Pancreas (tissue), 10 donors: ENCODE measurements at regions not wholly inside any gene's neighbourhood (a gene's known extent, or its start where the extent isn't known, plus 50 kb on each side); places are given as distances from the start of the nearest gene placed in this dataset.

Source experiments
- ATAC-seq, 4 donors: fragments of 200-7000 bp; cut with Tn5 transposase; one replicate each; pipeline versions ENCODE4 v1.8.0 to v1.9.1; 2020; ENCODE audit warnings: mild to moderate bottlenecking in 4 of 4, moderate library complexity in 4 of 4
- DNase-seq, 6 donors: peaks; one replicate each; pipeline ENCODE4 v3.0.0-alpha.2; 2020
- FAIRE-seq: peaks from 2 replicates; lab custom pipeline; 2012; peaks lifted over from hg19 to GRCh38; lab: Jason Lieb, UNC
- H3K27ac ChIP-seq, 4 donors: fragments of 200-600 bp; sonication (generic); 1 replicate in 3 of 4; 2 replicates in 1 of 4; pipeline versions ENCODE4 v1.5.0 to v1.8.0; 2020
- H3K27me3 ChIP-seq, 4 donors: fragments of 200-600 bp; one replicate each; pipeline ENCODE4 v1.8.0; 2021
- H3K36me3 ChIP-seq, 3 donors: fragments of 200-600 bp; sonication (generic) in 1 of 3; one replicate each; pipeline versions ENCODE4 v1.5.0 to v1.8.0; 2020 to 2021
- H3K4me1 ChIP-seq, 3 donors: fragments of 200-600 bp; one replicate each; pipeline ENCODE4 v1.8.0; 2021
- H3K4me3 ChIP-seq, 4 donors: fragments of 200-600 bp; sonication (generic) in 2 of 4; one replicate each; pipeline versions ENCODE4 v1.5.0 to v1.8.0; 2020 to 2021
- H3K9me3 ChIP-seq, 4 donors: fragments of 200-600 bp; one replicate each; pipeline ENCODE4 v1.8.0; 2021
- CTCF ChIP-seq, 4 donors: fragments of 200-600 bp; sonication (generic) in 3 of 4; IDR thresholded peaks; one replicate each; pipeline versions ENCODE4 v1.5.0 to v1.8.0; 2021; ENCODE audit warnings: antibody characterized with exemption in 4 of 4
- WGBS, 2 donors: extraction: QIAGEN DNeasy Blood & Tissue Kit; methylation state at CpG; one replicate each; pipeline ENCODE4 v1.1.7; 2013; 5-methylcytosine and 5-hydroxymethylcytosine counted together
- intact Hi-C, 3 donors: fragments of 100-400 bp; cut with DNase I; formaldehyde crosslinking; loops; one replicate each; pipeline versions ENCODE4 v1.11.1 to v1.14.2; 2022
- donor health status: healthy with polysubstance abuse.
- donor health status: DM: no; HTN: no; CAD: no; lungs with moderate emphysema.
- donor health status: DM: no; HTN: no; CAD: no.
- donor health status: control.
- donor health status: control.
- donor health status: Bipolar disorder and iron deficiency.
- donor health status: DM: yes; HTN: yes; CAD: no.
- donor health status: DM: no; HTN: no; CAD: no.
- donor health status: DM: no; HTN: no; CAD: no.
- donor health status: DM: yes; HTN: yes; CAD: no.

DNA sequence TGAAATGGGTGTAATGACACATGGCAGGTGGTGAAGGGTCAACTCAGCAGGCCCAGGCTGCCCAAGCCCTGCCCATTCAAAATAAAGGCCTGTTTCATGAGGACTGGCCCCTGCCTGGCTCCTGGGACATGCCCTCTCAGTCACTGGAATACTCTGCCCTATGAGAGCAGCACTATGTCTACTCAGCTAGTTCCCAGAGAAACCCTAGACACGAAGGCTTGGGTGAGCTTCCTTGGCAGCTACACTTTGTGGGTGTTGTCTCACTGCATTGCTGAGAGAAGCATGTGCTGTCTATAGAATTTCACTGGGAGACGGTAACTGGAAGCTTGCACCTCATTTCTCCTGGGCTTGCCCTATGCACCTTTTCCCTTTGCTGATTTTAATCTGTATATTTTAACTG, 752.8 kb downstream of the LIG4 start:
- Histone ChIP-seq H3K27me3 (no peaks in the 10 kb centered on the region), H3K36me3 (no peaks in the 10 kb centered on the region), H3K4me3 (no peak overlapping the region), H3K4me1 (no peaks in the 10 kb centered on the region), H3K9me3 (no peaks in the 10 kb centered on the region), H3K27ac (no peak overlapping the region)
- intact Hi-C loops: no loop called here
- no peak for TF ChIP-seq CTCF (IDR thresholded peaks at IDR 0.05)
- ATAC-seq (no peak), FAIRE-seq (no peak), DNase-seq (no peak)
- WGBS, 2 donors: 62 to 72% methylated on average over 2 of the region's 2 CpGs

DNA sequence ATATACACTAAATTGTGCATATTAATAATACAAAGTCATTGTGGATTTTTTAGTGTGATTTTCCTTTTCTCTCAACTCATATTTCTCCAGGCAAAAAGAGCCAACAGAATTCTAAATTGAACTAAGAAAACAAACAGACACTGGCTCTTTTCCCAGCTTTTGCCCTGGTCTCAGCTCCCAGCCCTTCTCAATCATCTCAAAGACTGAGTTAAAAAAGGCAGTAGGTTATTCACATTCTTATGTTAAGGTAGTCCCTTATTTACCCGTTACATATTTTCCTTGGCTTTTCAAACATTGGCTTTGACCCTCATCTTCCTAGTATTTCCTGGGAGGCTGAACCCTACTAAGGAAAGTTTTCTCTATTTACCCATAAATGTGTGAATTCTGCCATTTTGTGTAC, 753.6 kb downstream of the LIG4 start:
- ATAC-seq: no peak
- Histone ChIP-seq H3K4me3 (no peak overlapping the region), H3K27me3 (no peaks in the 10 kb centered on the region), H3K36me3 (no peaks in the 10 kb centered on the region), H3K27ac (no peak overlapping the region), H3K9me3 (no peaks in the 10 kb centered on the region), H3K4me1 (no peaks in the 10 kb centered on the region)
- DNase-seq: no peak
- FAIRE-seq: no peak
- WGBS, 2 donors: 16 to 27% methylated on average over 1 of the region's 1 CpG
- intact Hi-C loops: no loop called here
- TF ChIP-seq CTCF (IDR thresholded peaks at IDR 0.05): no peak

DNA sequence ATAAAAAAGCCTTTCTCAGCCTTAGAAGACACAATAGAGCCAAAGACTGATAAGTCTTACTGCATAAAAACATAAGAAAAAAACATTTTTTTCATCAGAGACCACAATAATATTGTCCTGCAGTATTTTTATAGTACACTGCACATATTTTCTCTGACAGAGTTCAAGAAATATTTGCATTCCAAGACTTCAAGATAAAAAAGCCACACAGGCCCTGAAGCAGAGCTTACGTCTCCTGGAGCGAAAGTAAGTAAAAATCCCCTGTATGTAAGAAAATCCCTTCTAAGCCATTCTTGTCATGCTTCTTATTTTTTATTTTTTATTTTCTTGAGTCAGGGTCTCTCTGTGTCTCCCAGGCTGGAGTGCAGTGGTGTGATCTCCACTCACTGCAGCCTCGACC, 755.9 kb downstream of the LIG4 start:
- no peaks in the 10 kb centered on the region for H3K36me3 ChIP-seq
- 74 to 84% methylated on average over 3 of the region's 3 CpGs for WGBS, 2 donors
- no peak overlapping the region for H3K27ac ChIP-seq
- no peak overlapping the region for H3K4me3 ChIP-seq
- H3K27me3 ChIP-seq: no peaks in the 10 kb centered on the region
- H3K9me3 ChIP-seq: no peaks in the 10 kb centered on the region
- DNase-seq (no peak), ATAC-seq (no peak), FAIRE-seq (no peak)
- TF ChIP-seq CTCF (IDR thresholded peaks at IDR 0.05): no peak
- no peaks in the 10 kb centered on the region for H3K4me1 ChIP-seq
- intact Hi-C loops: no loop called here

GRCh38 chr13:107458269-107458668, 757.1 kb downstream of the LIG4 start:
- Histone ChIP-seq H3K36me3 (no peaks in the 10 kb centered on the region), H3K4me1 (no peaks in the 10 kb centered on the region), H3K4me3 (no peak overlapping the region), H3K9me3 (no peaks in the 10 kb centered on the region), H3K27me3 (no peaks in the 10 kb centered on the region), H3K27ac (no peak overlapping the region)
- WGBS, 2 donors: 71 to 83% methylated on average over 10 of the region's 10 CpGs
- FAIRE-seq: no peak
- no peak for DNase-seq
- intact Hi-C loops: no loop called here
- no peak for TF ChIP-seq CTCF (IDR thresholded peaks at IDR 0.05)
- no peak for ATAC-seq

GRCh38 chr13:107457686-107458085, 757.6 kb downstream of the LIG4 start:
- intact Hi-C loops: no loop called here
- no peak for TF ChIP-seq CTCF (IDR thresholded peaks at IDR 0.05)
- no peaks in the 10 kb centered on the region for H3K36me3 ChIP-seq
- H3K9me3 ChIP-seq: no peaks in the 10 kb centered on the region
- no peak overlapping the region for H3K27ac ChIP-seq
- DNase-seq (no peak), FAIRE-seq (no peak), ATAC-seq (no peak)
- H3K4me1 ChIP-seq: no peaks in the 10 kb centered on the region
- H3K4me3 ChIP-seq: no peak overlapping the region
- 4 to 8% methylated on average over 2 of the region's 2 CpGs for WGBS, 2 donors
- H3K27me3 ChIP-seq: no peaks in the 10 kb centered on the region
